ENCODE measurements at regions not wholly inside any gene's neighbourhood (a gene's known extent, or its start where the extent isn't known, plus 50 kb on each side); places are given as distances from the start of the nearest gene placed in this dataset.

- no peak for DNase-seq (ENCODE audit: extremely low read depth in 1 of 11, low read depth in 9 of 11, low spot score in 4 of 11)
Observed at GRCh38 chr4:180698550-180699195, 1544.5 kb upstream of the TENM3 start.

GRCh38 chr4:180706766-180707165, 1536.4 kb upstream of the TENM3 start:
- DNase-seq (ENCODE audit: extremely low read depth in 1 of 11, low read depth in 9 of 11, low spot score in 4 of 11): no peak

DNA sequence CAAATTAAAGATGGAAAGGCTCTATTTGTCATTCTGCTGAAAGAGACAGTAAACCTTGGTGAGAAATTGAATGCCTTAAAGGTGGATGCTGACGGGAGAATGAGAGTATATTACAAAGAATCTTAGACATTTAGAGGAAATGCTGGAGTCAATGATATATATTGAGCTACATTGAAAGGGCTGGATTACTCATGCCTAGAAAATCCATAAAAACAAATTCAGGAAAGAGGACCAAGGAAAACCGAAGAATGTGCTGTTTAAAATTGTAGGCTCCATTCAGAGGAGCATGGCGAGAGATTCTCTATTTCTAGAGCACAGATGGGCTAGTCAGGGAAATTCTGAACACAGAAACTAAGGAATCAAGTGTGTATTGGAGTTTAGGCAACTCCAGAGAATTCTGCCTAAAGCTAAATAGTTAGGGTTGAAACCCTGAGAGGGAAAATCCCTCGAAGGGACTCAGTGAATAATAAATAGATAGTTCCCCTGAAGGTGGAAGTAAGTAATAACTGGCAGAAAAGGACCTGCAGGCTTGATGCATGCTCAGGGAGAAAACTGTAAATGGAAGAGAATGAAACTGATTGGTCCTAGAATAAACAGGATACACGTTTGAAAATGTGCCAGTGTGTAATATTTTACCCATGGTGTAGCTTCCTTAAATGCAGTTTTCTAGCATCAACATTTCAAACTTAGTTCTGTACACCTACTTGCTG, 1532.4 kb upstream of the TENM3 start:
- DNase-seq (ENCODE audit: extremely low read depth in 1 of 11, low read depth in 9 of 11, low spot score in 4 of 11): no peak

GRCh38 chr4:180717451-180718033, 1525.7 kb upstream of the TENM3 start:
- no peak for DNase-seq (ENCODE audit: extremely low read depth in 1 of 11, low read depth in 9 of 11, low spot score in 4 of 11)

- DNase-seq (ENCODE audit: extremely low read depth in 1 of 11, low read depth in 9 of 11, low spot score in 4 of 11): no peak
Observed at GRCh38 chr4:180721356-180721755, 1521.8 kb upstream of the TENM3 start.

DNA sequence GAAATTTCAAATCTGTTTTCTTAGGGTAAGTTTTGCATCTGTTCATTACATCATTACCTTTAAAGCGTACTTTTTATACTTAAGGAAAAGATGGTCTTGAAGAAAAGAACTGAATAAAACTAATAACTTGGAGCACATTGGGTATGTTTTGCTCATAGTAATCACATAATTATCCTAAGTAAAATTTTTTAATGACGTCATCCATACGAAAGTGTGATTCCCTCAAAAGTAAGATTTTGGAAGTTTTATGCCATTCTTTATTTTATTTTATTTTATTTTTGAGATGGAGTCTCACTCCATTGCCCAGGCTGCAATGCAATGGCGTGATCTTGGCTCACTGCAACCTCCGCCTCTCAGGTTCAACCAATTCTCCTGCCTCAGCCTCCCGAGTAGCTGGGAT, 1516.6 kb upstream of the TENM3 start:
- no peak for DNase-seq (ENCODE audit: extremely low read depth in 1 of 11, low read depth in 9 of 11, low spot score in 4 of 11)

DNA sequence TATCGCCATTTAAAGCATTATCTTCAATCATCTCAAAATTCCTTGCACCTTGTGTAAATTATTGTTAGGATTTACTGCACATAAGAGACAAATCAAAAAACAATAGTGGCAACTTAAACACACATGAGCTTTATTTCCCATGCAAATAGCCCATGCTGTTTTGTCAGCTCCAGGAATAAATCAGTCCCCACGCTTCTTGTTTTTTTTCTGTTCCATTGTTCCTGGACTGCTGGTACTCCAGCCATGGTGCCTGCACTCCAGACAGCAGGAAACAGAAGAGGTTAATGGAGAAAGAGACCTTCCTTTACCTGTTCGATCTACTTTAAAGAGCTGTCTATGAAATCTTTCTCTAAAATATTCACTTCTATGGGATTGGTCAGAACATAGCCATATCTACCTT, 1515.7 kb upstream of the TENM3 start:
- no peak for DNase-seq (ENCODE audit: extremely low read depth in 1 of 11, low read depth in 9 of 11, low spot score in 4 of 11)

DNA sequence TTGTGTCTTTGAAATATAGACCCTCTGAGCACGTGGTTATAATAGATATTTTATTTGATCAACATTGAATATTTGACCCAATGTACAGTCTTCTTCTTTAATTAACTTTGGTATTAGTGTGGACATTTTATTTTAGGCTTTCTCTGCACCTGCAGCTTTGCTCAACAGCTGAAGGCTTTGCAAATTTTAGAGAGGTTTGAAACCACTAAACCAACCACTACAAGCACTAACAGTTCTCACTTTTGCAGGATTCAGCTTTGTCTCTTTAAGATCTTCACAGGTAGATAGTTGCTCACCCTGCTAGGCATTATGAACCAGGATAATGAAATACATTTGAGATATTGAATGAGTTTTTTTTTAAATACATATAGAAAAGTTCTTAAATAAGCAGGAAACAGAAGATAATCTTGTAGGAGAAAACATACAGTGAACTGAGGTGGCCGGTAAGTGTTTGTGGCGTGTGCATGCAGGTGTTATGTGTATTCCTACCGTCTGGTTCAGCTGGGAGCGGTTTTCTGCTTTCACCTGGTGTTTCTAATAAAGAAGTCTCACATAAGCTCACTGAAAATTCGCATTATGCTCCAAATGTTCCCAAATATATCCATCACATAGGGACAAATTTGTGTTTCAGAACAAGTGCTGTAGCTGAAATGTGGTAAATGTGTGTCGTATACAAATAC, 1508.3 kb upstream of the TENM3 start:
- DNase-seq (ENCODE audit: extremely low read depth in 1 of 11, low read depth in 9 of 11, low spot score in 4 of 11): no peak

GRCh38 chr4:180741703-180742102, 1501.5 kb upstream of the TENM3 start:
- DNase-seq (ENCODE audit: extremely low read depth in 1 of 11, low read depth in 9 of 11, low spot score in 4 of 11): no peak

DNA sequence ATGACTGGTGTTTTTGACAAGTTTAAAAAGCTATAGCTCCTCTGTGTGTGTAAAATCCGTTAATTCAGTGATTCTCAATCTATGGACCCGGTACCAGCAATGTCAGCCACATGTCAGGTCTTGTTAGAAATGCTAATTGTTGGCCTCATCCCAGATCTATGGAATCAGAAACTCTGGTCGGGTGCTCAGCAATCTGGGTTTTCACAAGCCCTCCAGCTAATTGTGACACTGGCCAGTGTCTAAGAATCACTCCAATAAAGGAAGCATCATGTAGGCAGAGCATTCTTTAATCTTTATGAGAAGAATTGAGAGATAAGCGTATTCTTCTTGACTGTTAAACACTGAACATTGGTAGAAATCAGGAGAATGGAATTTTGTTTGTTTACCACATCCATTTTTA, 1498.2 kb upstream of the TENM3 start:
- DNase-seq (ENCODE audit: extremely low read depth in 1 of 11, low read depth in 9 of 11, low spot score in 4 of 11): no peak

GRCh38 chr4:180751009-180751408, 1492.2 kb upstream of the TENM3 start:
- DNase-seq (ENCODE audit: extremely low read depth in 1 of 11, low read depth in 9 of 11, low spot score in 4 of 11): no peak

DNA sequence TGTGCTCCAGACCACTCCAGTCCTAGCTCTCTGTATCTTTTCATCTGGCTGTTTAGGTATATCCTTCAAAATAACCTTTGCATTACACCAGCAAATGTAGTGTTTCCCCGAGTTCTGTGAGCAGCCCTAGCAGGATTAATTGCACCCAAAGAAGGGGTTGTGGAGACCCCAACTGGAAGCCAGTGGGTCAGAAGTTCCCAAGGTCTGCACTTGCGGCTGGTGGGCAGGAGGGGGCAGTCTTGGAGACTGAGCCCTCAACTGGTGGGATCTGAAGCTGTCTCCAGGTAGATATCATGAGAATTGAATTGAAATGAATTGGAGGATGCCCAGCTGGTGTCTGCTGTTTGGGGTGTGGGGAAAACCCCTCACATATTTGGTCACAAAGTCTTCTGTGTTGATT, 1485.3 kb upstream of the TENM3 start:
- no peak for DNase-seq (ENCODE audit: extremely low read depth in 1 of 11, low read depth in 9 of 11, low spot score in 4 of 11)

GRCh38 chr4:180766045-180766444, 1477.2 kb upstream of the TENM3 start:
- DNase-seq (ENCODE audit: extremely low read depth in 1 of 11, low read depth in 9 of 11, low spot score in 4 of 11): no peak

- DNase-seq (ENCODE audit: extremely low read depth in 1 of 11, low read depth in 9 of 11, low spot score in 4 of 11): peak in 5 of 11 donors; percentile 6 to 37 (median 9)
Observed at GRCh38 chr4:180766944-180767729, 1476.1 kb upstream of the TENM3 start.

GRCh38 chr4:180768610-180769009, 1474.6 kb upstream of the TENM3 start:
- no peak for DNase-seq (ENCODE audit: extremely low read depth in 1 of 11, low read depth in 9 of 11, low spot score in 4 of 11)

GRCh38 chr4:180769791-180770190, 1473.4 kb upstream of the TENM3 start:
- DNase-seq (ENCODE audit: extremely low read depth in 1 of 11, low read depth in 9 of 11, low spot score in 4 of 11): no peak

GRCh38 chr4:180770265-180770664, 1472.9 kb upstream of the TENM3 start:
- DNase-seq (ENCODE audit: extremely low read depth in 1 of 11, low read depth in 9 of 11, low spot score in 4 of 11): no peak

DNA sequence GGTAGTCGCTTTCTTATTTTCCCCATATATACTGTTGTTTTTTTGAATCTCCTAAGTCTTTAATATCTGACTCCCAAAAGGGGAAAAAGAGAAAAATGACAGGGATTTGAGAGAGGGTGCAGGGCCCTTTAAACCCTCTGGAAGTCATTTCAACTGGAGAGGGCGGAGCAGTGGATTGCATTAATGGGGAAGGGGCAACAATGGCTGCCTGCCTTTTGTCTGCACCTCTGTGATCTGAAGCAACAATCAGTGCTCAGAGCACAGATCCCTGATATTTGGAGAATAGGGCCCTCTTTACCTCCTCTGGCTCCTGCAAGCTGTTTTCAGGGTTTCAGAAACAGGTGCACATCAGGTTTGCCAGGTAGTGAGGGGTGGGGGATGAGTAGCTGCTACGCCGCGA, 1458.3 kb upstream of the TENM3 start:
- DNase-seq (ENCODE audit: extremely low read depth in 1 of 11, low read depth in 9 of 11, low spot score in 4 of 11): no peak

DNA sequence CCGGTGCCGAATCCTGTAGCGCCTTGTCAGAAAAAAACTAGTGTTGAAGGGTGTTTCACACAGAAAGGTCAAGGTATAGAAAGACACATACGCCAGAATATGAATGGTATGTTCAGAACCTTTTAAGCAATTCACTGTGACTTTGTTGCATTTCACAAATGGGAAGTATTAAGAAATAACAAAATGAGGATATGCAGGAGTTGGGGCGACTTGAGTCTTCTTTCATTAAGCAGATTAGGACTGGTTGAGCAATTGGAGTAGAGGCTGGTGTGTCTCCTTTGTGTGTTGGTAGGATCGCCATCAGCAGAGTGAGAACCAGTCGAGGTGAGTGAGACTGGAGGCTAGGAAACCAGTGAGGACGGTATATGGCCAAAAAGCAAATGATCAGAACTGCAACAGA, 1454.5 kb upstream of the TENM3 start:
- no peak for DNase-seq (ENCODE audit: extremely low read depth in 1 of 11, low read depth in 9 of 11, low spot score in 4 of 11)
